HG03342 (cell line): ENCODE measurements at regions not wholly inside any gene's neighbourhood (a gene's known extent, or its start where the extent isn't known, plus 50 kb on each side); places are given as distances from the start of the nearest gene placed in this dataset.
"Not testable (repeated sequence)": the region's sequence is repeated elsewhere in the genome, so short reads cannot be mapped to it uniquely, and the experiment has no call there.

Experiments used
- ATAC-seq: cut with Tn5 transposase; IDR thresholded peaks from one replicate; pipeline ENCODE4 v1.9.1; 2021; ENCODE audit warnings: mild to moderate bottlenecking, moderate library complexity; ENCODE audit not compliant: unreplicated experiment

DNA sequence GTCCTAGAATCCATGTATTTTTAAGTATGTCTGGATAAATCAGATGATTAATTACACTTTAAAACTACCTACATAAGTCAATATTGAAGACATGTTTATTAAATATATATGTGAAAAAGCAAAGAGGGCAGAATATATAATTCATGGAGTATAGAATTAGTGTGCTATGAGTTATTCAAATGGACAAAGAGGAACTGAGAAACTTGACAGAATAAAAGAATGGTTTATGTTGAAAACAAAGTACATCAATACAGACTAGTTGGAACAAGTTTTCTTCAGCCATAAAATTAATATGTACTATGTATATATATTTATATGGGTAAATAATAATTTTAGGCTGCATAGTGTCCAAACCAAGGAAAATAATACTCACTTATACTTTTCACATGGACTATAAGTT, 173.5 kb downstream of the NPFFR2 start:
- ATAC-seq: no peak

DNA sequence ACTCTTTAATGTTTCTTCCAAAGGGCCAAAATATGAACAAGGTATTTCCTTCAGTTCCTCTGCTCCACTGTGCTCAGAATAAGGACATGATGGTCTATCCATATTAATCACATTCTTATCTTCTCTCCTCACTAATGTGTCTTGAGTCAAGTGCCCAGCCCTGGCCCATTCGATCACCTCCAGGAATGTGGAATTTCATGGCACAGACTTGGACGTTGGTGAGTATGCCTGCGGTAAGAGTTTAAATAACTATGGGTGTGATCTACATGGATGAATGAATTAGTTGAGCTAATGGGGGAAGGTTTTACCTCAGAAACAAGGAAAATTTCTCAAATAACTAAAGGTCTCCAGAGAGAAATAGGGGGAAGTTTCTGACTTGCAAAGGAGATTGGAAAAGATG, 174.0 kb downstream of the NPFFR2 start:
- ATAC-seq: no peak

DNA sequence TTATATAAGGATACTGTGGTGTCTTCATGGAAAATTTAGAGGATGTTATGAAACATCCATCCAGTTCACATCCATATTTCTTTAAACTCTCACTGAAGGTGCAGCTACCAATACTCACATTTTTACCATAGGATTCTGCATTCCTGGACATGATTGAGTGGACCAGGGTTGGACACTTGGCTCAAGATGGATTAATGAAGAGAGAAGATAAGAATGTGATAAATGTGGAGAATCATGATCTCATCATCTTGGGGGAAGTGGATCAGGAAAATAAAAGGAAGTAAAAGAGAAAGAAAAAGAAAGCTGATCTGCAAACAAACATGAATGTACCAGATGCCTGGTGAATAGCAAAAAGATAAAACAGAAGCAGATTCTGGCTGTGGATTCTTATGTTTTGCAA, 175.4 kb downstream of the NPFFR2 start:
- no peak for ATAC-seq

DNA sequence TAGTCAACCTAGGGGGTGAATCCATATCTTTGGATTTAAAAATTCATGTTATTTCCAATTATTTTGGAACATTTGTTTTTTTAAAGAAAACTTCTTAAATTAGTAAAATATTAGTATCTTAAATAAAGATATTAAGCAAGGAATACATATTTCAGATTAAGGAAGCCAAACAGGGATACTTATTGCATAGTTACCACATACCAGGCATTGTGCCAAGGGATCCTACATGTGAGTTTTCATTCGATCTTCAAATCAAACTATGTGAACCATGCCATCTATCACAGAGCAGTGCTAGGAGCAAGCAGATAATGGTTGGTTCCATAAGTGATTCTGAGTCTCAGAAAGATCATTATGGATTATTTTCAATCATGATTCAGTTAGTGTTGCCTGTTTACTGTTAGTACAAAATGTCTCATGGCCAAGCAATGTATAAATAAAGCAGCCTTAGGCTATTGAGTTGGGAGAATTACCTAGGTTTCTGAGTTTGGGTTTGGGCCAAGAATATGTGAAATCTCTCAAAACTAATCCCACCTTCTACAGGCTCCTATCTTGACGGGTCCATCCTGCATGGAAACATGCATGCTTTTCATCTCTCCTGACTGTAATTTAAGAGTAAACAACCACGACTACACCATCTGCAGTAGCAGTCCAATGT, 176.7 kb downstream of the NPFFR2 start:
- no peak for ATAC-seq

DNA sequence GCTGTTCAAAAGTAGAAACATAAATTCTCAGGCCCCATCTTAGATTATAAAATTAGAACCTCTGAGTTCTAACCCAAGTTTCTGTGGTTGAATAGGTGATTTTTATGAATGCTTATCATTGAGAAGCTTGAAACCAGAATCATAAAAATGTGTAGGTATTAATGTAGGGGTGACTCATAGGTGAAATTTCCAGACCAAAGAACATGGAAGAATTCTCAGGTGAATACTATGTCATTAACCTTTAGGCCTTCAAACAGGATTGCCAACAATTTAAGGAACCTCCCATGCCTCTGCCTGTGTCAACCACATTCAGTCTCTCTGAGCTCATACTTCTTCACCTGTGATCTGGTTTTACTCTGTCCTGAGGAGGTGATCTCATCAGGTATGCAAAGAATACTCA, 177.8 kb downstream of the NPFFR2 start:
- ATAC-seq: peak; percentile 54

DNA sequence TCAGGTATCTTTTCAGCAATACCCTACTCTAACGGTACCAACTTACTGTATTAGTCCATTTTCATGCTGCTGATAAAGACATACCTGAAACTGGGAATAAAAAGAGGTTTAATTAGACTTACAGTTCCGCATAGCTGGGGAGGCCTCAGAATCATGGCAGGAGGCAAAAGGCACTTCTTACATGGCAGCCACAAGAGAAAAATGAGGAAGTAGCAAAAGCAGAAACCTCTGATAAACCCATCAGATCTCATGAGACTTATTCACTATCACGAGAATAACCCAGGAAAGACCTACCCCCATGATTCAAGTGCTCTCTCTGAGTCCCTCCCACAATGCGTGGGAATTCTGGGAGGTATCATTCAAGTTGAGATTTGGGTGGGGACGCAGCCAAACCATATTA, 182.0 kb downstream of the NPFFR2 start:
- ATAC-seq: not testable (repeated sequence)

DNA sequence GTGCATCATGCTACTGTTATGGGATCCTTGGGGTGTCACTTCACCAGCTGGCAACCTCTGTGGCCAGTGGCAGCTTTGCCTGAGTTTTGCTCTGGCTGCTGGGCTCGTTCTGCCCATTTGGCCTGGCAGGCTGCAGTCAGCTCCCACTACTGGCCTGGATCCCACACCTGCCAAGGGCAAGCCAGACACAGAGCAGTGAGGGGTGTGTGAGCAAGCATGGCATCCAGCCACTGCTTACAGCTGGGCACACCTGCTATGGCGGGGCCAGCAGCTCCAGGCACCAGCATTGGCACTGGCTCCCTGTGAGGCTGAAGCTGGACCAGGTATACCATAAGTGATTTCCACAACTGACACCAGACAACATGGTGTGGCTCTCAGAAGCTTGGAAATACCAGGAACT, 183.4 kb downstream of the NPFFR2 start:
- ATAC-seq: no peak

DNA sequence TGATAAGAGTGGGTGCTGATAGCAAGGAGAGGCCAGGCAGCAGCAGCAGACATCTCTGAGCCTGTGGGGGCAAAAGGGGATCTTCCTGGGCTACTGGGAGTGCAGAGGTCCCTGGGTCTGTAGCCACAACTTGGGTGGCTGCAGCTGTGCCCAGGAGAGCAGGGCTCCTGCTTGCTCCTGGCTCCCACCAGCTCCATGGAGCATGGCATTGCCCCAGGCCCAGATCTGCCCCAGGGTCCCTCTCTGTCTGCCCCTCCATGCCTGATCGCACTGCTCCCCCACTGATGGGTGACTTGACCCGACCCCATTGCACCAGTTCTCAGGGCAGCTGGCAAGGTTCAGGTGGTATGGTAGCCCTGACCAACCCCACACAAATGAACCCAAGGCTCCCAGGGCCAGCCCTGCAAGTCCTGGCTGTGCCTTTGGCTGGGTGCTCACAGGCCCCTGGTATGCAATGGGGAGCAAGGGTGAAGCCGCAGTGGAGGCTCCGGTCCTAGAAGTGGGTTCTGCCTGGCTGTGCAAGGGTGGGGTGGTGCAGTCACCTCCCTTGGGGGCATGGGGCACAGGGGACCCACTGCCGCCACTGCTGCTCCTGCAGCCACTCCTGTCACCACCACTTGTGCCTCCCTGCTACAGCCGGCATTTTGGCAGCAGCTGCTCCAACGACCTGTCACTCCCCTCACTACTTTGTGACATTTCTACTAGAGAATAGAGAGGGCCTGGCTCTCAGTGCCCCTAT, 184.9 kb downstream of the NPFFR2 start:
- ATAC-seq: no peak

DNA sequence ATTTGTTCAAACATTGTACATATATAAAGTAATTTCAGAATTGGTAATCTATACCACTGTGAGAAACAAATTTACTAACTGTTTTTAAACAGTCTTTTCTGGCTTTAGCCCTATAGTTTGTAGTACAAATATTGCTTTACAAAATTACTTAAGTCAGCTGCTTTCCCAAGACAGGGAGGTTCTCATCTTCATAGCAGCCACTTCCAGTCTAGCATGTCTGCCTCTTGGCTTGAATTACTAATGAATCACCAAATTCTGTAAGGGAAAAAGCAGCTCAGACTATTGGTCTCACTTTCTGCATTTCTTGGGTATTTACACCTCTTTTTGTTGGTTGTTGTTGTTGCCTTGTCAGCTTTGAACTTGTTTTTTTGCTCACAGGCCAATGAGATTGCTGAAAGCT, 187.2 kb downstream of the NPFFR2 start:
- no peak for ATAC-seq
